Keratinocyte (primary cell): ENCODE measurements at regions not wholly inside any gene's neighbourhood (a gene's known extent, or its start where the extent isn't known, plus 50 kb on each side); places are given as distances from the start of the nearest gene placed in this dataset.
A peak's percentile ranks its signal among the peaks of the same experiment; 100 is the strongest.

Experiments
- DNase-seq: peaks from one replicate; pipeline ENCODE4 v3.0.0-alpha.2; 2011; ENCODE audit warnings: low read depth, missing footprints, low spot score
- FAIRE-seq: peaks from 2 replicates; lab custom pipeline; 2011; peaks lifted over from hg19 to GRCh38; lab: Jason Lieb, UNC
- H2AFZ ChIP-seq: 2 replicates; pipeline ENCODE4 v1.6.0; 2012; ENCODE audit warnings: low read length, control low read depth, inconsistent platforms; ENCODE audit not compliant: control insufficient read depth
- H3K27ac ChIP-seq: 2 replicates; pipeline ENCODE4 v1.5.1; 2011; ENCODE audit warnings: low read length; ENCODE audit not compliant: control insufficient read depth, insufficient read depth
- H3K27me3 ChIP-seq: 3 replicates; pipeline ENCODE4 v1.6.0; 2011; ENCODE audit warnings: low read length; ENCODE audit not compliant: control insufficient read depth, insufficient read depth; ENCODE audit errors: extremely low read depth
- H3K36me3 ChIP-seq, 2 experiments: 2 replicates in 1 of 2; 3 replicates in 1 of 2; pipeline ENCODE4 v1.5.1; 2011; ENCODE audit warnings: low read length in 2 of 2, mild to moderate bottlenecking in 1 of 2; ENCODE audit not compliant: control insufficient read depth in 2 of 2, insufficient read depth in 2 of 2; ENCODE audit errors: extremely low read depth in 1 of 2
- H3K4me1 ChIP-seq: 3 replicates; pipeline ENCODE4 v1.5.1; 2011; ENCODE audit warnings: low read length; ENCODE audit not compliant: control insufficient read depth, insufficient read depth; ENCODE audit errors: extremely low read depth
- H3K4me2 ChIP-seq: 3 replicates; pipeline ENCODE4 v1.6.0; 2011; ENCODE audit warnings: low read depth, low read length; ENCODE audit not compliant: control insufficient read depth, insufficient read depth; ENCODE audit errors: extremely low read depth
- H3K4me3 ChIP-seq, 3 experiments: fragments of 200-600 bp in 1 of 3; sonication (generic) in 1 of 3; 2 replicates in 2 of 3; 3 replicates in 1 of 3; pipeline ENCODE4 v1.5.1; 2011 to 2016; ENCODE audit warnings: low read length in 3 of 3, mild to moderate bottlenecking in 3 of 3, control low read depth in 2 of 3, inconsistent platforms in 1 of 3, low read depth in 1 of 3, mixed read lengths in 1 of 3, mixed run types in 1 of 3, moderate library complexity in 1 of 3; ENCODE audit not compliant: control insufficient read depth in 2 of 3, insufficient read depth in 2 of 3; ENCODE audit errors: extremely low read depth in 1 of 3
- H3K79me2 ChIP-seq: 2 replicates; pipeline ENCODE4 v1.6.0; 2012; ENCODE audit warnings: low read length; ENCODE audit not compliant: control insufficient read depth, insufficient read depth
- H3K9ac ChIP-seq: 3 replicates; pipeline ENCODE4 v1.6.0; 2011; ENCODE audit warnings: low read length; ENCODE audit not compliant: control insufficient read depth, insufficient read depth; ENCODE audit errors: extremely low read depth
- H3K9me1 ChIP-seq: 3 replicates; pipeline ENCODE4 v1.6.0; 2011; ENCODE audit warnings: low read length; ENCODE audit not compliant: control insufficient read depth, insufficient read depth; ENCODE audit errors: extremely low read depth
- H3K9me3 ChIP-seq: 2 replicates; pipeline ENCODE4 v1.5.1; 2012; ENCODE audit warnings: low read depth, low read length; ENCODE audit not compliant: control insufficient read depth
- H4K20me1 ChIP-seq: 3 replicates; pipeline ENCODE4 v1.6.0; 2011; ENCODE audit warnings: low read length; ENCODE audit not compliant: control insufficient read depth, insufficient read depth; ENCODE audit errors: extremely low read depth
- EZH2 ChIP-seq: IDR thresholded peaks from one replicate; pipeline ENCODE4 v1.6.1; 2012; ENCODE audit warnings: inconsistent platforms, mild to moderate bottlenecking, low read length, moderate library complexity
- dilution Hi-C: fragments of 300-500 bp; cut with MboI; formaldehyde crosslinking; loops from one replicate; pipeline ENCODE4 v1.7.0; 2020; ENCODE audit warnings: low sequenced_read_pairs; ENCODE audit not compliant: extremely low pct_ligation_motif_present
- TF ChIP-seq, protein P1 (sequence below), 3 experiments: IDR thresholded peaks in 1 of 3; conservative IDR thresholded peaks in 1 of 3; optimal IDR thresholded peaks in 1 of 3; 2 replicates in 2 of 3; 3 replicates in 1 of 3; pipeline versions ENCODE3 to v1.5.1; 2011; ENCODE audit warnings: low read length in 3 of 3, mild to moderate bottlenecking in 3 of 3, moderate library complexity in 2 of 3, control low read depth in 1 of 3, inconsistent platforms in 1 of 3; ENCODE audit not compliant: insufficient read depth in 2 of 3; ENCODE audit errors: extremely low read depth in 1 of 3

DNA sequence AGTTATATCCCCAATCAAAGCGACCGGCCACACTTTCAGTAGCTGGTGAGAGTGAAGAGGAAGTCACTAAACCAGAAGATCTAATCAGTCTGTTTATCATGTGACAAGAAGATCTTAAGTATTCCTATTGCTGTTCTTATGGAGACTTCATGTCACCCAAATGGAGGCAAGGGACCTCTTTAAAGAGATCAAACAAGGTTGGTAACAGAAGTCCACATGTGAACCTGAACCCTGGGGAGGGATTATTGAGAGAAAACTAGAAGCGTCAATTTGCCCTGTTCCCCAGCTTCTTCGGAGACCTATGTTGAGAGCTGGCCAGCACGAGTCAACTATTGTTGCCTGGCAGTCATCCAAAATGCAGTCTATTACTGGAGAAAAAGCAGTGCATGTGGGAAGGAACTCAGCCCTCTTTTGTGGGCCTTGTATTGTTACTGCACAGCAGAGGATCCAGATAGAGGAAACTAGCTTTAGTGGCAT lies 76.9 kb upstream of the CTSC start:
- Histone ChIP-seq H3K36me3 (no peaks in the 10 kb centered on the region), H3K9me3 (no peaks in the 10 kb centered on the region), H3K79me2 (no peaks in the 10 kb centered on the region), H3K4me2 (peak overlapping the region; percentile 23), H2AFZ (no peak overlapping the region), H3K4me3 (no peak overlapping the region), H4K20me1 (no peaks in the 10 kb centered on the region), H3K27ac (no peak overlapping the region), H3K27me3 (no peaks in the 10 kb centered on the region), H3K9me1 (no peaks in the 10 kb centered on the region), H3K9ac (no peak overlapping the region), H3K4me1 (peaks cover 50% of the 10 kb centered on the region)
- TF ChIP-seq, protein P1, sequence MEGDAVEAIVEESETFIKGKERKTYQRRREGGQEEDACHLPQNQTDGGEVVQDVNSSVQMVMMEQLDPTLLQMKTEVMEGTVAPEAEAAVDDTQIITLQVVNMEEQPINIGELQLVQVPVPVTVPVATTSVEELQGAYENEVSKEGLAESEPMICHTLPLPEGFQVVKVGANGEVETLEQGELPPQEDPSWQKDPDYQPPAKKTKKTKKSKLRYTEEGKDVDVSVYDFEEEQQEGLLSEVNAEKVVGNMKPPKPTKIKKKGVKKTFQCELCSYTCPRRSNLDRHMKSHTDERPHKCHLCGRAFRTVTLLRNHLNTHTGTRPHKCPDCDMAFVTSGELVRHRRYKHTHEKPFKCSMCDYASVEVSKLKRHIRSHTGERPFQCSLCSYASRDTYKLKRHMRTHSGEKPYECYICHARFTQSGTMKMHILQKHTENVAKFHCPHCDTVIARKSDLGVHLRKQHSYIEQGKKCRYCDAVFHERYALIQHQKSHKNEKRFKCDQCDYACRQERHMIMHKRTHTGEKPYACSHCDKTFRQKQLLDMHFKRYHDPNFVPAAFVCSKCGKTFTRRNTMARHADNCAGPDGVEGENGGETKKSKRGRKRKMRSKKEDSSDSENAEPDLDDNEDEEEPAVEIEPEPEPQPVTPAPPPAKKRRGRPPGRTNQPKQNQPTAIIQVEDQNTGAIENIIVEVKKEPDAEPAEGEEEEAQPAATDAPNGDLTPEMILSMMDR (optimal IDR thresholded peaks at IDR 0.05 in 1 of 3, IDR thresholded peaks at IDR 0.05 in 1 of 3, conservative IDR thresholded peaks at IDR 0.05 in 1 of 3; ENCODE audit: extremely low read depth in 1 of 3, insufficient read depth in 2 of 3, low read length in 3 of 3) = no peak
- no peak for TF ChIP-seq EZH2
- no peak for DNase-seq
- dilution Hi-C loops = no loop called here
- FAIRE-seq = peak; percentile 5

DNA sequence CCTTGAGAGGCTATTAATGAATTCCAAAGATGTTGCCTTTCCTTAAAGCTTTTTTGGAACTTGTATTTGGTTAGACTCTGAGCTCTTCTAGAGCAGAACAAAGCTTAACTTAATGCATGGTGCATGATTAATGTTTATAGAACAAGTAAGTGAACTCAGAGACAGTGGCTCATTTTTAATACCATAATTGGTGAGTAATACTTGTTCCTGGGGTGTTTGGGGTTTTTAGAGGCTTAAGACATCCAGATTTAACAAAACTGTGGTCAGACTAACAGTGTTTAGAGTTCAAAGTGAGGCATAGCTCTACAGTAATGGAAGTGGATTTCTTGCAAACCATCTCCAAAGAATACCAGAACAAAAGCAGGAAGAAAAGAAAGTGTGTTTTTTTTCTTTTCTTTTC lies 73.7 kb upstream of the CTSC start:
- dilution Hi-C loops = no loop called here
- no peak overlapping the region for H2AFZ ChIP-seq

More for the DNA sequence above, 73.7 kb upstream of the CTSC start:
- H3K4me2 ChIP-seq = peak overlapping the region; percentile 83
- H3K9ac ChIP-seq = peak overlapping the region; percentile 69
- no peaks in the 10 kb centered on the region for H3K9me3 ChIP-seq
- peaks cover 43% of the 10 kb centered on the region for H3K4me1 ChIP-seq
- no peaks in the 10 kb centered on the region for H3K27me3 ChIP-seq
- TF ChIP-seq EZH2 = no peak
- TF ChIP-seq, protein P1 (optimal IDR thresholded peaks at IDR 0.05 in 1 of 3, IDR thresholded peaks at IDR 0.05 in 1 of 3, conservative IDR thresholded peaks at IDR 0.05 in 1 of 3; ENCODE audit: extremely low read depth in 1 of 3, insufficient read depth in 2 of 3, low read length in 3 of 3) = no peak
- peak; percentile 49 for FAIRE-seq
- H3K36me3 ChIP-seq = no peaks in the 10 kb centered on the region
- no peaks in the 10 kb centered on the region for H3K9me1 ChIP-seq
- DNase-seq = peak; percentile 72
- H3K27ac ChIP-seq = peak overlapping the region; percentile 96
- H3K79me2 ChIP-seq = no peaks in the 10 kb centered on the region
- no peaks in the 10 kb centered on the region for H4K20me1 ChIP-seq
- peak overlapping the region in 1 of 3 experiments; percentile 15 for H3K4me3 ChIP-seq
